Fibroblast of peridontal ligament (primary cell): ENCODE measurements at regions not wholly inside any gene's neighbourhood (a gene's known extent, or its start where the extent isn't known, plus 50 kb on each side); places are given as distances from the start of the nearest gene placed in this dataset.
"Not testable (repeated sequence)": the region's sequence is repeated elsewhere in the genome, so short reads cannot be mapped to it uniquely, and the experiment has no call there.

Experiments
- DNase-seq: peaks from one replicate; pipeline ENCODE4 v3.0.0-alpha.2; 2010; ENCODE audit errors: extremely low read depth

DNA sequence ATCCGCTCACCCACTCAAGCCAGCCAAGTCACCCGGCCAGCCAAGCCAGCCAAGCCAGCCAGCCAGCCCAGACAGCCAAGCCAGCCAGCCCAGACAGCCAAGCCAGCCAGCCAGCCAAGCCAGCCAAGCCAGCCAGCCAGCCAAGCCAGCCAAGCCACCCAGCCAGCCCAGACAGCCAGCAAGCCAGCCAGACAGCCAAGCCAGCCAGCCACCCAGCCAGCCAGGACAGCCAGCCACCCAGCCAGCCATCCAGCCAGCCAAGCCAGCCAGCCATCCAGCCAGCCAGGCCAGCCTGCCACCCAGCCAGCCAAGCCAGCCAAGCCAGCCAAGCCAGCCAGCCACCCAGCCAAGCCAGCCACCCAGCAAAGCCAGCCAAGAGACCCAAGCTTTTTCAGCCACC, 316.8 kb upstream of the PLGLB2 start:
- DNase-seq = not testable (repeated sequence)

DNA sequence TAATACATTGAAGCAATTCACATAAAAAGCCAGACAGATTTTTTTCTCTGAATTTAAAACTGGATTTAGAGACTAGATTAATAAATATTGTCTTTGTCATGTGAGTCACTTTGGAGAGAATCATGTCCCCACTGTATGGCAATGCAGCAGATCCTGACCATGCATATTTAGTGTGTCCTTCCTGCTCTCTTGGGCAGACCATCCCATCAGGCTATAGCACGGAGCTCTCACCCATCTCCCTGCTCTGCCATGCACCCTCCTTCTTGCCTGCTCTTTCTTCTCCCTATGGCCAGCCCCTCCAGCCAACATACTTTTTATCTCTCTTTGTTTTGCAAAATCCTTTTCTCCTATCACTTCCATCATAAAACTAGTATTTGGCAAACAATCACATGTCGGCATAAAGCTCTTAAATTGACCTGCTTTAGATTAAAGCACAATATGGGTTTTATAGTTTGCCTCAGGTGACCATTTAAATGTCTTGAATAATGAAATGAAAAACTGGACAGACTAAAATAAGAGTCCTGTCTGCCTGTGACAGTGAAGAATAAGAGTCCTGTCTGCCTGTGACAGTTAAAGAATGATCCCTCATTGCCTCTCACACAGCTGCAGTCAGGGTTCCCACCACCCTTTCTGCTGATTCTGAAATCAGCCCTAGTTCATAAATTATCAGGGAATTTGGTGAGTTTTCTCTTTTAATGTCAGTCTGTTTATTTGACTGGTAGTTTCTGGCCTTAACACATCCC, 315.0 kb upstream of the PLGLB2 start:
- not testable (repeated sequence) for DNase-seq

DNA sequence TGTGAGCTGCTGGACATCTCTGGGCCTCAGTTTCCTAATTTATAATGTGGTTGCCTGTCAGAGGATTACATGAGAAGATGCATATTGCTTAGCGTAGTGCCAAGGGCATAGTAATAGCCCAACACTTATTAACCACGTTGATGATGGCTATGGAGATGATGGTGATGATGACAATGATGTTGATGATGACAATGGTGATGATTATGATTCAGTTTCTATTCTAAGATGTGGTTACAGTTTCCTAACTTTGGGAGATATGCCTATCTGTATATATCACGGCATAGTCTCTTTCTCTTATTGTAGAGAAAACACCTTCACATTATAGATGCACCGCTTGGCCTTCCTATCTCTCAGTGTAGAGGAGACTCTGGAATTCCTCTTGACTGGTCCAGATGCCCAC, 311.9 kb upstream of the PLGLB2 start:
- DNase-seq = not testable (repeated sequence)

DNA sequence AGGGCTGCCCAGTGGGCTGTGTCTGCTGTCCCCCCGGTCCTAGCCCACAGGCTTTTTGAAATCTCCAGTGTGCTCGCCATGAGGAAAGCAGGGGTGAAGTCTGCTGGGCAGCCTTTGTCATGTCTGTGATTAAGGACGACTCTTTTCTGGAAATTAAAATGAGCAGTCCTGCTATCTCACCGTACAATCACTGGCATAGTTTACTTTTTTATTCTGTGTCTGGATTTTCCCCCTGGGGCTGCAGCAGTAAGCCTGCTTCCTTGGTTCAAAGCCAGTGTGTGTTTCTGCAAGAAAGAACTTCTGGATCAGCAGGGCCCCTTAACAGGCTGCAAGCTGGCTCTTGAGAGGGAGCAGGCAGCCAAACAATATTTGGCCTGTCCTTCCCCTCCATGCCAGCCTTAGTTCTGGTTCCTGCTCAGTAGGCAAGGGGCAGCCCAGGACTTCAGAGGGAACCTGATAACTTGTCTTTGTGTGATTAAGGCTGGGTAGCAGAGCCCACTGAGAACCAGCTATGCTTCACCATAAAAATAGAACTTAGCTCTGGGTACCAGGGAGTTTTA, 310.1 kb upstream of the PLGLB2 start:
- DNase-seq = not testable (repeated sequence)

DNA sequence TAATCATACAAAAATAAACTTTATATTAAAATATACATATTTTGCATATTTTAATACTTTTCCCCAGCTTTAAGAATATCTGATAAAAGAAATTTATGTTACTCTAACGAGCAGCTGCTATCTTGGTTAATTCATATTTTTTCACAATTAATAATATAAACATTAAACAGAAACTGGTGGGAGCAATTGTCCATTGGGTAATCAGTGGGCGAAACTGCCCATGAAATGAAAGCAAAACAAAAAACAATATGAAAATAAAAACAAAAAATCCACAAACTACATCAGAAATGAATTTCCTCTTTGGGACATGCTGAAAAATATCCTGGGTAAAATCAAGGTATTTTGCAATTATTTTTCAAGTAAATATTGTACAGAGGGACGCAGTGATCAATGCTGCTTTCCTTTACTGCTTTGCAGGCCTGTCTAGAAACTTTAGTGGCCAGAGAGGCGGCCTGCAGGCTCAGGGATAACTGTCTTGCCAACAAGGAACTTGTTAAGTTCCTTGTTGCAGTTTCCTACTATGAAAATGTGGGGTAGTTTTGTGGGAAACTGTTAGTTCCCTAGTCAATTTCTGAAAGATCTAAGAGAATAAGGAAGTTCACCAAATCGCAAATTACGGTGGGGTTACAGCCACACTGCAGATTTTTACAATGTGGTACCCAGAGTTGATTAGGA, 309.0 kb upstream of the PLGLB2 start:
- not testable (repeated sequence) for DNase-seq

DNA sequence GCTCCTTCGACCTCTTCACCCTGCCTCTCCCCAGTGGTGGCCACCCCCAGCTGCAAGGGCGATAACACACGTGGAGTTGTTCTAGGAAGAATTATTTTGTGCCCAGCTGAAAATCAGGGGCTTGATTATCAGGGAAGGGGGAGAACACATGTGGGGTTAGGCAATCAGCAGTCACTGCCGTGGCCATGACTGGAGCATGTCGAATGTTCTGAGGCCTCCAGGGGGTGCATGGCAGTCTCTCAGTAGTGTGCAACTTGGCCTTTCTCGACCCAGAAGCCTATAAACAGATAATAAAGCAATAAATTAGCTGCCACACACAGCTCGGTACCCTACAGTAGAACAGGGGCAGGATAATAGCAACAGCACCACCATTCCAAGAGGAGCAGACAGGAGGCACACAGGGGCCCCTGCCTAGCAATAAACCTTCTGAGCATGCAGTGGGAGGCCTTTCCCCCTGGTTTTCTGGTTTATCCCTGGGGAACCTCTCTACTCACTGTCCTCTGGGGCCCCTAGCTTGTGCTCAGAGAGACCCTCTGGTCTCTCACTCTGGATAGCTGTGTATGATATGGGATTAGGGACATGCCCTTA, 308.2 kb upstream of the PLGLB2 start:
- DNase-seq = not testable (repeated sequence)

DNA sequence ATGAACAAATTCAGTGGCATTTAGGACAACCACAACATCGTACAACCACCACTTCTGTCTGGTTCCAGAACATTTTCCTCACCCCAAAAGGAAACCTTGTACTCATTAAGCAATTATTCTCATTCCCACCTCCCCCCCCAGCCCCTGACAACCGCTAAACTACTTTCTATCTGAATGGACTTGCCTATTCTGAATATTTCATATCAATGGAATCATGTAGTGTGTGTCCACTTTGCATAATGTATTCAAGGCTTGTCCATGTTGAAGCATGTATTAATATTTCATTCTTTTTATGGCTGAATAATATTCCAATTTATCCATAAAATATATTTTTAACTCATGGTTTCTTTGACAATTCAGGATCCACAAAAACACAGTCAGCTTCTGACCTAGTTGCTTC, 307.2 kb upstream of the PLGLB2 start:
- not testable (repeated sequence) for DNase-seq

DNA sequence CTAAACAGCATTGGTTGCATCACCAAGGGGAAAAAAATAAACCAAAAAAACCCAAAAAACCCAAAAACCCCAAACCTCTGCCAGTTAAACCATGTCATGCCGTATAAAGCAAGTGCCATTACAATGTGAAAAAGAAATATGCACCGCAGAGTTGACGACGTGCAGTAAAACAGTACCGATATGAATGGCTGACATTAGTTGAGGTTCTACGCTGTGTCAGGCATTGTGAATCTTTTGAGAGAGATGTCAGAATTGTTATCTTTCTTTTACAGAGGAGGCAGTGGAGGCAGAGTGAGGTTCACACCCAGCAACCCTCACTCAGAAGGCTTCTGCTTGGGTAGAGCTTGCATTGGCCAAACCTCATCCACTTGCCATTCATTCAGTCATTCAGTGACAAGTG, 306.5 kb upstream of the PLGLB2 start:
- DNase-seq = not testable (repeated sequence)

DNA sequence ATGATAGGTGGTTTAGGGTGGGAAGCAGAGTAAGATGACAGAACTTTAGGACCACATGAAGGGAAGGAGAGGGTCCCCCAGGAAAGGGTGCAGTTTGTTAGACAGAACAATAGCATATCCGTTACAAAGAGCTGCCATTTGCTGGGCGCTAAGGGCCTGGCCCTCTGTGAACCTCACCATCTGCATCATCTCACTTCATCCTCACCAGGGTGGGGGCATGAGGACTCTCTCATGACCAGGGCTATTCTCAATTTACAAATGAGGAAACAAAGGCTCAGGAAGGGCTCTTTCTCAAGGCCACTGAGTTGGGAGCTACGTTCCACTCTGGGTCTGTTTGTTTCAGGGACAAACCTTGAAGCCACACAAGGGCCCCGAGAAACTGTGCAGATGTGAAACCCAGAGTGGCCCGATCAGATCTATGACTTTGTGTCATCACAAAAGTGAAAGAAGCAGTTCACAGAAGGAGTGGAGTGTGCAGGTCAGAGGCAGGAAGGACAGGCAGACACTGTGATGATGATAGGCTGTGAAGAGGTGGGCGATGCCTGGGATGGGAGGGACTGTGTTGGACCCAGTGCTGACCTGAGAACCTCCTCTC, 304.8 kb upstream of the PLGLB2 start:
- not testable (repeated sequence) for DNase-seq

DNA sequence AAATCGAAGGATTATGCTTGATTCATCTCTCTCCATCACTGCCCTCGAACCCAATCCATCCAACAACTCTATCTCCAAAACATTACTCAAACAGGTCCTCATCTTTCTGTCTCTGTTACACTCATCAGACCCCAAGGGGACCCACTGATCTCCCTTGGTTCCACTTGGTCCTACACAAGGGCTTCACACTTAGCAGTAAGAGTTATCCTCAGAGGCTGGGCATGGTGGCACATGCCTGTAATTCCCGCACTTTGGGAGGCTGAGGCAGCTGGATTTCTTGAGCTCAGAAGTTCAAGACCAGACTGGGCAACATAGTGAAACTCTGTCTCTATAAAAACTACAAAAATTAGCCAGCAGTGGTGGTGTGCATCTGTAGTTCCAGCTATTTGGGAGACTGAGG, 302.9 kb upstream of the PLGLB2 start:
- not testable (repeated sequence) for DNase-seq

DNA sequence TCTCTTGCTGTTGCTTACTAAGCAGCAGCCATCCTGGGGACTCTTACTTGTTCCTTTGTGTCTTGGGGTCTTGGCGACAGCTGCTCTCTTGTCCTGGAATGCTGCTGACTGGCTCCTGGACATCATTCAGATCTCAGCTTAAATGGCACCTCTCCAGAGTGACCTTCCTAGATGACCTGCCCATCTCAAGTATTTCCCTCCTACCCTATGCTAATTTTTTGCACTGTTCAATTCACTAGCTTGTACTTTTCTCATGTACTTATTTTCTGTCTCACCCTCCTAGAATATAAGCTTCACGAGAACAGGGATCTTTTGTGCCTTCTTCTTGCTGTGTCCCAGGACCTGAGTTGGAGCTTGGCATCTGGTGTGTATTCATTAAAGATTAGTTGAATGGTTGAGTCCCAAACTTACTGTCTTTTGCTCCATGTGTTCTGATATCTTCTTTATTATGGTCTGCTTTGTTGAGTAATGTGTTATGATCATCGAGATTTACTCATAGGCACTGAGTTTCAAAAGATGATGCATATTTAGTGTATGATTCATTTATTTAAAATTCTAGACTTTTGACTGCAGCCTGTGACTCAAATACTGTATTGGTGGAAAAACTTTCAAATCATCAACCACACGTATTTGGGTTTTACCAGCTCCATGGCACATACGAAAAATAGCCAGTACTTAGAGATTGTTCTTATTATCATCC, 302.1 kb upstream of the PLGLB2 start:
- DNase-seq = peak; percentile 31

DNA sequence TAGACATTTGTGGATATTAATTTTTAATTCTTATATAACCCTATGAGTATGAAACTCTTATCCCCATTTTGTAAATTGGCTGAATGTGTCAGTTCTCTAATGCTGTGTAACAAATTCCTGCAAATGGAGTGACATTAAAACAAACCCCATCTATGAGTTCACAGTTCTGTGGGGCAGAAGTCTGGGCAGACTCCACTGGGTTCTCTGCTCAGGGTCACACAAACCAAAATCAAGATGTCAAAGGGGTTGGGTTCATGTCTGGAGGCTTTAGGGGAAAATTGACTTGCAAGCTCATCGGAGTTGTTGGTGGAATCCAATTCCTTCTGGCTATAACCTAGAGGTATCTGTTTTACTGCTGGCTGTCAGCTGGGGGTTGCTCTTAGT, 301.6 kb upstream of the PLGLB2 start:
- DNase-seq = peak; percentile 42

DNA sequence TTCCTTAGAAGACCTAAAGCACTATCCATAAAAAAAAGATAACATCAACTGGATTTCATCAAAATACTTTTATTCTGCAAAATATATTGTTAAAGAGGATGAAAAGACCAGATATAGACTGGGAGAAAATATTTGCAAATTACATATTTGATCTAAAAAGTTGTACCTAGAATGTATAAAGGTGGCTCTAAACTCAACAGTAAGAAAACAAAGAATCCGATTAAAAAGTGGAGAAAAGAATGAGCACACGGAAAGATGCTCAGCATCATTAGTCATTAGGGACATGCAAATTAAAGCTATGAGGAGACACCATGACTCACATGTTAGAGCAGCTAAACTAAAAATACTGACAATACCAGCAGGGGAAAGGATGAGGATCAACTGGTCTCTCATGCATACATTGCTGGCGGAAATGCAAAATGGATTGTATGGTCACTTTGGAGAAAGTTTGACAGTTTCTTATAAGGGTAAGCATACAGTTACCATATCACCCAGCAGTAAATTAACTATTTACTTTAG, 298.4 kb upstream of the PLGLB2 start:
- not testable (repeated sequence) for DNase-seq

DNA sequence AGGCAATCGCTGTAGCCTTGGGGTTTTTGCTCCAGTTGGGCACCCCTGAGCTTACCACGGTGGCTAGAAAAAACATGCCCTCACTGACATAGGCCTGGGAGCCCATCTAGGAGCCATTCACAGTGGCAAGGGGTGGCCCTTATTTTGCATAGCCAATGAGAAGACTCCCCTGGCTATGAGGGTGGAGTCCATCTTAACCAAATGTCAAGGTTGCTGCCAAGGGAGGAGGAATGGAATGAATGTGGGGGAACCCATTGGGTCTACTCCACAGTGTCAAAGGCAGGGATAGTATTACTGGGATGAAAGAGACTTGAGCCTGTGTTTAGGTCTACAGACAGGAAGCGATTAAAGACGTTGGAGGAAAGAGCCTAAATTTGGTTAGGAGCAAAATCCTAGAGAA, 295.7 kb upstream of the PLGLB2 start:
- peak; percentile 41 for DNase-seq

DNA sequence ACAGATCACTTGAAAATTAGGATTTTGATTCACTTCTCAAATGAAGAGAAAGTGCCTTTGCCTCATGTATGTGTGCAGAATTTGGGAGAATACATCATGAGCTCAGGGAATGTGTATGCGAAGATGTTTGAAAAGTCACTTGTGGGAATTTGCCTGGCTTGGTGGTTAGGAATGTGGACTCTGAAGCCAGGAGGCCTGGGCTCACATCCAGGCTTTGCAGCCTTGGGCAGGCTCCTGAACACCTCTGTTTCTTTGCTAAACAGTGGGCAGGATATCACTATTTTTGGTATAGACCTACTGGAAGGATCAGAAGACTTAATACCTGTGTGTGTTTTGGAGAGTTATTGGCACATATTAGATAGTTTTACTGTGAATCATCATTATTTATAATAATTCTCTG, 295.0 kb upstream of the PLGLB2 start:
- peak; percentile 81 for DNase-seq

DNA sequence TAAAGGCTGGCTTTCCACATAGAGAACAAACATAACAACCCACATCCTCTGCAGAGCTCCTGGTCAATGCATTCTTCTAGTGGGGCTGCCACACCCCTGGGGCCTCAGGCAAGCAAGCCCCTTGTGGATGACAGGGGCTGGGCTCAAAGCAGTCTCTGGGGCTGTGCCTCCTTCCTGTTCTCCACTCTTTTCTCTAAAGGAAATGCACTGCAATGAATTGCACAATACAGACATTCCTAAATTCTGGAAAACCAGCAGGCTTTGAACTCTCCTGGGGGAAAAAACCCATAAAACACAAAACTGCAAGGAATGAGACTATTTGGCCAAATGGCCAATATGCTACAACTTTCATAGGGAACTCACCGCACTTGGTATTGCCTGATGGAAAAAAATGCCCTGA, 293.9 kb upstream of the PLGLB2 start:
- DNase-seq = peak; percentile 87

DNA sequence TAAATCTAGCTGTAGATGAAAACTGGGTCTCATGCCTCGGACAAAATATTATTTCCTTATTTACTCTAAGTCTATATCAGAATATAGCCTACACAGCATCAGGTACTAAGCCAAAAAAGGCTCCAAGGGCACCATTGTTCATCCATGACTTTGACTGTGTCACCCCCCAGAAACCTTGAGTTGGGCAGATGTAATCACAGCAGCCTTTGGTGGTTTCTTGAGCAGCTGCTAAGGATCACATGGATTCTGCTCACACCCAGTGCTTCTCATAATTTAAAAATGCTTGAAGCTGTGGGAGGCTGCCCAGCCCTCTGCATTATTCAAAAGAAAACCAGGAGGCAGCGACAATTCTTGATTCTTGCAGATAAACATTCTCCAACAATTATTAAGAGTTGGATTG, 293.5 kb upstream of the PLGLB2 start:
- peak; percentile 76 for DNase-seq

DNA sequence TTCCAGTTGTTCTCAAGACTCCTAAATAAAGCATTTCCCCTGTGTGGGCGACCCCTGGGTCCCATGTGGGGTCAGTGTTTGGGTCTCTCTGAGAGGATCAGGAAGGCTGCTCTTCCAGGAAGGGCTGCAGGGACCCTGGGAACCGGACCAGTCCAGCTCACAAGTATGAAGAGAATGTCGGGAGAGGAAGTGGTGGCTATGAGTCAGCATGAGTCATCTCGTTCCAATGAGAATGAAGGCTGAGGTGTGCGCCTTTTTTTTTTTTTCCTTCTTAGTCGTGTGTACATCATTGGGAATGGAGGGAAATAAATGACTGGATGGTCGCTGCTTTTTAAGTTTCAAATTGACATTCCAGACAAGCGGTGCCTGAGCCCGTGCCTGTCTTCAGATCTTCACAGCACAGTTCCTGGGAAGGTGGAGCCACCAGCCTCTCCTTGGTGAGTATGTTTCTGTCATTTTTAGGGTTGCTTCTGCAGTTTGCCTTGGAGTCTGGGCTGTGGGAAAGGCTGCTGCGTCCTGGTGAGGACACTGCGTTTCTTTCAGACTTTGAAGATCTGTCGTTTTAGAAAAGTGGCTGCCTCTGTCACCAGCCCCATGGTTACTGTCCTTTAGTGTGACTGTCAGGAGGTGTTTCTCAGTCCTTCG, 292.6 kb upstream of the PLGLB2 start:
- DNase-seq = not testable (repeated sequence)

DNA sequence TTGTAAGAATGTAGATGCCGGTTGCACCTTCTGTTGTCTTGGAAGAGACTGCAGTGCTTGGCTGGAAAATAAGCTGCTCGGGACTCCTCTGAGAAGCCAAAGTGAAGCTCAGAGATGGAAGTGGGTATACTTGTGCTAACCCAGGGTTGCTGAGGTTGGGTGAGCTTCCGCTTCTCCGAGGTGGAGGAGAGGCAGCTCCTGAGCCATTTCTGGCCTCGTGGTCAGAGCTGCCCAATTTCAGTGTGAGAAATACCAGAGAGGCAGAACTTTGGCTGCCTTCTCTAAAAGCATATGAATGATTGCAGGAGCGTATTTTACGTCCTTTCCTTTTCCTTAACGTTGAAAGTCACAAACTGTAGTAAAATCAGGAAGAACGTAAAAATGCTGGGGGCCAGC, 292.0 kb upstream of the PLGLB2 start:
- DNase-seq = not testable (repeated sequence)

DNA sequence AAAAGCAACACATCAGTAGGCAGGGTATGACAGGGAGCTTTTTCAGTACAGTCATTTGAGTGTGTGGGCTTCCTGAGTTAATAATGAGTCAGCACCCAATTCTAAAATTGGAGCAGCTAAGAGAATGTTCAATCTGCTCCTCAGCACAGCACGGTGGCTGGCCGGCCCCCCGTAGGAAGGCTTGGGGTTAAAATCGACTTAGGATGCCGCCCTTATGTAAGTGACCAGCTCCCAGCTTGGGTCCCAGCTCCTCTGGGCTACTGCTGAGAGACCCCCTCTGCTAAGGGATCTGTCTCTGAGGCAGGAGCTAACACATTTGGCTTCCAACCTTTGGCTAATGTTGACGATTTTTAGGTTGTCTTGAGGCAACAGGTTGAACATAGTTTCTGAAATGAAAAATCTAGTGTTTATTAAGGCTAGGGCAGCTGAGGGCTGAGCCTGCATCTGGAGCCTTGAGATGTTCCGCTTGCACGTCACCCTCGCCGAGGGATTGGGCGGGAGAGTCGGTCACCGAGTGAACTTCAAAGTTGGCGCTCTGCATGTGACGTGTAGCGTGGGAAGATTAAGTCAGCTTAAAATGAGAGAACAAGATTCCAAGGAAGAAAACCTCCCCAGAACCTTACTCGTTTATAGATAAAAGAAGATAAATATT, 291.3 kb upstream of the PLGLB2 start:
- peak; percentile 29 for DNase-seq
